ENCODE measurements at regions not wholly inside any gene's neighbourhood (a gene's known extent, or its start where the extent isn't known, plus 50 kb on each side); places are given as distances from the start of the nearest gene placed in this dataset.

DNA sequence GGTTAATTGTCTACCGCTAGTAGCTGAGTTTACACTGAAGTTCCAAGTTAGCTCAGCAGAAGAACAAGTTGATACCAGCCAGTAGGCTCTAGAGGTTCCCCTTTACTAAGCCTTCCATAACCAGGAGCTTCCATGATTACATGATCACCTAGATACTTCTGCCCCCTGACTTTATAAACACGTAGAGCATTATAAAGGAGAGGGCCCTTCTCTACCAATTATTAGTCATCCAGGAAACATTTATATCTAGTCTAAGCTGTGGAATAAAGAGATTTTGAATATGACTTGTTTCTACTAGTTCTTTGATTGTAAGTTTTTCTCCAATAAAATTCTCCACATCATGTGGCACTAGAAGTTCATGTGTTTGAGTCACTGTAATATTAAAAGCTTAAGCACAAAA, 818.1 kb upstream of the PCDH10 start:
- ChIA-PET CTCF (no interaction called here), POLR2A (no interaction called here)
- no peaks in the 10 kb centered on the region for H3K4me1 ChIP-seq (ENCODE audit: control insufficient read depth in 1 of 2, extremely low read depth in 1 of 2, insufficient read depth in 2 of 2, low read length in 2 of 2)
- H3K27me3 ChIP-seq (replicated peaks in 1 of 2; ENCODE audit: control insufficient read depth in 2 of 2, extremely low read depth in 1 of 2, insufficient read depth in 2 of 2, low read length in 1 of 2) = no peaks in the 10 kb centered on the region
- no peak for ATAC-seq (replicated peaks in 1 of 4)
- H3K36me3 ChIP-seq (ENCODE audit: control insufficient read depth in 2 of 2, extremely low read depth in 1 of 2, insufficient read depth in 1 of 2, low read length in 1 of 2) = no peaks in the 10 kb centered on the region
- Mint-ChIP-seq H3K4me3 (no peak overlapping the region), H3K27me3 (no peaks in the 10 kb centered on the region), H3K4me1 (no peaks in the 10 kb centered on the region), H3K27ac (no peak overlapping the region), H3K36me3 (no peaks in the 10 kb centered on the region), H3K9me3 (peaks cover 0 to 11% (median 11%) of the 10 kb centered on the region in 3 donors)
- H3K9me3 ChIP-seq = no peaks in the 10 kb centered on the region
- no peak for DNase-seq
- H3K4me3 ChIP-seq (ENCODE audit: control insufficient read depth in 1 of 2, extremely low read depth in 1 of 2, low read length in 1 of 2) = no peak overlapping the region
- WGBS (ENCODE audit: insufficient coverage) = 80% methylated on average over 1 of the region's 2 CpGs
- H3K27ac ChIP-seq (ENCODE audit: low read length) = no peak overlapping the region

DNA sequence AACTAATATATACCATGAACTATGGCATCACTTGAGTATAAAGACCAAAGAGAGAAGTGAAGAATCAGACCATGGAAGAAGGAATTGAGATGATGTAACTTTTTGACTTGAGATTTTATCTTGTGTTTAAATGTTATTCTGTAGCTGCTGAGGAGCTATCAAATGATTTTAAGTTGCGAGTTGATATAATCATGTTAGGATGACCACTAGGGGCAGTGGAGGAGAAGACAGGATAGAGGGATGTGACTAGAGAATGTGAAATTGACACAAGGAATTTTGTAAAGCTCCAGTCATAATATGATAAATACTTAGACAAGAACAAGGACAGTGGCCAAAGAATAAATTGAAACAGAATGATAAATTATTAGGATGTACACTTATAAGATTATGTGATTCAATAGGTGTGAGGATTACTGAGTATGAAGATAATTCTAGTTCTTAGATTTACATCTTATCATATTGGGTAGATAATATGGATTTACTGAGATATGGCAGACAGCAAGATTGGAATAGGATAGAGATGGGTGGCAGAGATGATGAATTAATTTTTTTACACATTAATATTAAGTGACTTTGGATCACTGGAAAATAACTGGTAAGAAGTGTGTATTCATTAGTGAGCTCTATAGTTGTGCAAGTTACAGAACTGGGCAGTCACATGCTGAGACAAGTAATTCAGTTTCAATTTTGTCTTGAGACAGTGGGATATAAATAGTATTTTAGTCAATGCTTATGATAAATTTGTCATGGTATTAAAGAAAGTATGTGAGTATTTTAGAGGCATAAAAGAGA, 816.0 kb upstream of the PCDH10 start:
- H3K36me3 ChIP-seq (ENCODE audit: control insufficient read depth in 2 of 2, extremely low read depth in 1 of 2, insufficient read depth in 1 of 2, low read length in 1 of 2) = no peaks in the 10 kb centered on the region
- H3K9me3 Mint-ChIP-seq = peaks cover 0 to 13% (median 6%) of the 10 kb centered on the region in 3 donors
- ATAC-seq (replicated peaks in 1 of 4) (no peak), DNase-seq (no peak)
- no peaks in the 10 kb centered on the region for H3K4me1 ChIP-seq (ENCODE audit: control insufficient read depth in 1 of 2, extremely low read depth in 1 of 2, insufficient read depth in 2 of 2, low read length in 2 of 2)
- no peak overlapping the region for H3K27ac ChIP-seq (ENCODE audit: low read length)
- no peaks in the 10 kb centered on the region for H3K4me1 Mint-ChIP-seq
- WGBS (ENCODE audit: insufficient coverage) = no CpG with 5 or more reads among the region's 1 CpG
- H3K9me3 ChIP-seq = no peaks in the 10 kb centered on the region
- H3K36me3 Mint-ChIP-seq = no peaks in the 10 kb centered on the region
- no peaks in the 10 kb centered on the region for H3K27me3 ChIP-seq (replicated peaks in 1 of 2; ENCODE audit: control insufficient read depth in 2 of 2, extremely low read depth in 1 of 2, insufficient read depth in 2 of 2, low read length in 1 of 2)
- ChIA-PET CTCF (no interaction called here), POLR2A (no interaction called here)
- no peak overlapping the region for H3K27ac Mint-ChIP-seq
- H3K4me3 ChIP-seq (ENCODE audit: control insufficient read depth in 1 of 2, extremely low read depth in 1 of 2, low read length in 1 of 2) = no peak overlapping the region
- H3K27me3 Mint-ChIP-seq = no peaks in the 10 kb centered on the region
- no peak overlapping the region for H3K4me3 Mint-ChIP-seq

DNA sequence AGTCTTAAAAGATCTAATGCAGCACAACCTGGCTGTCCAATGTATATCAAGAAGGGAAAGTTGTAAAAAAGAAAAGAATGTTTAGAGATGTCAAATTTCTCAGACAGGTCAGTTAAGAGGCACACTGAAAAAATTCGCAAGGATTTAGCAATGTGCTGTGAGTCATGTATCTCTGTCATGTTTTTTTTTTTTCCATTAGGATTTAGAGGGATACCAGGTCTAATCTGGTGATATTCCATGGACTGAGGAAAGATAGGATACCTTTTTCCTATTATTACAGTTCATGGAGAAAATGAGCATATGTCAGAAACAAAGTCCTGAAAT, 815.4 kb upstream of the PCDH10 start:
- H3K27ac ChIP-seq (ENCODE audit: low read length) = no peak overlapping the region
- ChIA-PET CTCF (no interaction called here), POLR2A (no interaction called here)
- peaks cover 0 to 17% (median 6%) of the 10 kb centered on the region in 3 donors for H3K9me3 Mint-ChIP-seq
- H3K27ac Mint-ChIP-seq = no peak overlapping the region
- no peaks in the 10 kb centered on the region for H3K36me3 ChIP-seq (ENCODE audit: control insufficient read depth in 2 of 2, extremely low read depth in 1 of 2, insufficient read depth in 1 of 2, low read length in 1 of 2)
- no peak overlapping the region for H3K4me3 ChIP-seq (ENCODE audit: control insufficient read depth in 1 of 2, extremely low read depth in 1 of 2, low read length in 1 of 2)
- H3K9me3 ChIP-seq = no peaks in the 10 kb centered on the region
- H3K4me3 Mint-ChIP-seq = no peak overlapping the region
- no peaks in the 10 kb centered on the region for H3K36me3 Mint-ChIP-seq
- no peaks in the 10 kb centered on the region for H3K27me3 Mint-ChIP-seq
- DNase-seq (no peak), ATAC-seq (replicated peaks in 1 of 4) (no peak)
- no peaks in the 10 kb centered on the region for H3K4me1 ChIP-seq (ENCODE audit: control insufficient read depth in 1 of 2, extremely low read depth in 1 of 2, insufficient read depth in 2 of 2, low read length in 2 of 2)
- 67% methylated on average over 1 of the region's 1 CpG for WGBS (ENCODE audit: insufficient coverage)
- H3K27me3 ChIP-seq (replicated peaks in 1 of 2; ENCODE audit: control insufficient read depth in 2 of 2, extremely low read depth in 1 of 2, insufficient read depth in 2 of 2, low read length in 1 of 2) = no peaks in the 10 kb centered on the region
- H3K4me1 Mint-ChIP-seq = no peaks in the 10 kb centered on the region

DNA sequence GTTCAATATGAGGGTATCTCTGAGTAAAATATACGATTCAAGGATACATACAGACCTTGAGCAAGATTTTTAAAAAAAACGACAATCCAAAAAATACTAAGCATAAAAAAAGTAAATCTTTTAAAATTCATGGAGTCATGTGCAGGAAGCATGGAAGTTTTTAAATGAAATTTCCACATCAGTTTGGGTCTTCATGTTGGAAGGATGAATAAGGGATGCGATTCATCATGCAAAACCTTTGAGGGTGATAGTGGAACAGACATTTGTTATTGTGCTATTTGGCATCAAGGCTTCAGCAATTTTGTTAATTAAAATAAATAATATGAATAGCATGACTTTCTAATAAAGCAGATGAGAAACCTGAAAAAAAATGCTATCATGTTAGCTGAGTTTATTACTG, 815.0 kb upstream of the PCDH10 start:
- Histone ChIP-seq H3K27ac (ENCODE audit: low read length) (no peak overlapping the region), H3K9me3 (no peaks in the 10 kb centered on the region), H3K4me1 (ENCODE audit: control insufficient read depth in 1 of 2, extremely low read depth in 1 of 2, insufficient read depth in 2 of 2, low read length in 2 of 2) (no peaks in the 10 kb centered on the region), H3K27me3 (replicated peaks in 1 of 2; ENCODE audit: control insufficient read depth in 2 of 2, extremely low read depth in 1 of 2, insufficient read depth in 2 of 2, low read length in 1 of 2) (no peaks in the 10 kb centered on the region), H3K36me3 (ENCODE audit: control insufficient read depth in 2 of 2, extremely low read depth in 1 of 2, insufficient read depth in 1 of 2, low read length in 1 of 2) (no peaks in the 10 kb centered on the region), H3K4me3 (ENCODE audit: control insufficient read depth in 1 of 2, extremely low read depth in 1 of 2, low read length in 1 of 2) (no peak overlapping the region)
- no peaks in the 10 kb centered on the region for H3K36me3 Mint-ChIP-seq
- no peak overlapping the region for H3K27ac Mint-ChIP-seq
- DNase-seq (no peak), ATAC-seq (replicated peaks in 1 of 4) (no peak)
- peaks cover 1 to 17% (median 6%) of the 10 kb centered on the region in 3 donors for H3K9me3 Mint-ChIP-seq
- H3K4me3 Mint-ChIP-seq = no peak overlapping the region
- no CpG with 5 or more reads among the region's 3 CpGs for WGBS (ENCODE audit: insufficient coverage)
- ChIA-PET POLR2A (no interaction called here), CTCF (no interaction called here)
- no peaks in the 10 kb centered on the region for H3K27me3 Mint-ChIP-seq
- no peaks in the 10 kb centered on the region for H3K4me1 Mint-ChIP-seq

DNA sequence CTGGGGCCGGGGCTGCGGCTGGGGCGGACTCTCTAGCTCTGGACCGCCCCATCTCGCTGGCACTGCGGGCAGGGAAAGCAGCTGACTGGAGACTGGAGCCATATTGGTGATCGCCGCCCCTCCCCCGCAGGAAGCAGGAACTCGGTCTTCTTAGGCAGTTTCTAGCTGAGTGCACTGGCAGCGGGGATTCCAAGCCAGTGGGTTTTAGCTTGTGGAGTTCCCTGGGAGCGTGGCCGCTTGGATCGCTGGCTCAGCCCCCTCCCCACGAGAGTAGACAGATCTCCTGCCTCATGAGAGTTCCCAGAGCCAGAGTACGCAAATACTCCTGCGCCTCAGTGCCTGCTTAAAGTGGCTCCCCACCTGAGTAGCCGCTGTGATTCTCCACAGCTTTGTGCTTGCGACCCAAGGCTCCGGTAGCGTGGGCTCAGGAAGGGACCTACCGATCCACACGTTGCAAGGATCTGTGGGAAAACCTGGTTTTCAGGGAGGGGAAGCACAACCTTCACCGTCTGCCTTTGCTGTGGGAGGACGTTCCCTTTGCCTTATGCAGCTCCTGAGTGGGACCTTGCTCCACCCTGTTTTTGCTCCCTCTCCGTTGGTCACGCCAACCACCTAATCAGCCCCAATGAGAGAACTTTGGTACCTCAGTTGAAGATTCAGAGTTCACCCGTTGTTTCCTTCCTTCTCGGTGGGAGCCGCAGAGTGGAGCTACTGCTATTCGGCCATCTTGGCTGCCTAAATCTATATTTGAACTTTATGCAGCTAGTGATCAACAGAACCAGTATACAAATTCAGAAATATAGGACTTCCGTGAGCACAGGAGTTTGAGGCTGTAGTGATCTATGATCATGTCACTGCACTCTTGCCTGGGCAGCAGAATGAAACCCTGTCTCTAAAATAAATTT, 803.9 kb upstream of the PCDH10 start:
- Mint-ChIP-seq H3K36me3 (no peaks in the 10 kb centered on the region), H3K4me1 (no peaks in the 10 kb centered on the region), H3K4me3 (no peak overlapping the region), H3K27ac (no peak overlapping the region), H3K27me3 (no peaks in the 10 kb centered on the region), H3K9me3 (peaks cover 3 to 5% (median 4%) of the 10 kb centered on the region in 3 donors)
- ATAC-seq (replicated peaks in 1 of 4) (no peak), DNase-seq (no peak)
- H3K27me3 ChIP-seq (replicated peaks in 1 of 2; ENCODE audit: control insufficient read depth in 2 of 2, extremely low read depth in 1 of 2, insufficient read depth in 2 of 2, low read length in 1 of 2) = no peaks in the 10 kb centered on the region
- ChIA-PET POLR2A (no interaction called here), CTCF (interaction anchor here in 1 of 2 donors (0.6 kb wide), 1 partner anchor 956 kb away, joined by 3 read pairs; no protein-coding TSS in a partner anchor)
- H3K9me3 ChIP-seq = no peaks in the 10 kb centered on the region
- WGBS (ENCODE audit: insufficient coverage) = 91% methylated on average over 29 of the region's 32 CpGs
- H3K4me3 ChIP-seq (ENCODE audit: control insufficient read depth in 1 of 2, extremely low read depth in 1 of 2, low read length in 1 of 2) = no peak overlapping the region
- no peaks in the 10 kb centered on the region for H3K4me1 ChIP-seq (ENCODE audit: control insufficient read depth in 1 of 2, extremely low read depth in 1 of 2, insufficient read depth in 2 of 2, low read length in 2 of 2)
- H3K36me3 ChIP-seq (ENCODE audit: control insufficient read depth in 2 of 2, extremely low read depth in 1 of 2, insufficient read depth in 1 of 2, low read length in 1 of 2) = no peaks in the 10 kb centered on the region
- H3K27ac ChIP-seq (ENCODE audit: low read length) = no peak overlapping the region

DNA sequence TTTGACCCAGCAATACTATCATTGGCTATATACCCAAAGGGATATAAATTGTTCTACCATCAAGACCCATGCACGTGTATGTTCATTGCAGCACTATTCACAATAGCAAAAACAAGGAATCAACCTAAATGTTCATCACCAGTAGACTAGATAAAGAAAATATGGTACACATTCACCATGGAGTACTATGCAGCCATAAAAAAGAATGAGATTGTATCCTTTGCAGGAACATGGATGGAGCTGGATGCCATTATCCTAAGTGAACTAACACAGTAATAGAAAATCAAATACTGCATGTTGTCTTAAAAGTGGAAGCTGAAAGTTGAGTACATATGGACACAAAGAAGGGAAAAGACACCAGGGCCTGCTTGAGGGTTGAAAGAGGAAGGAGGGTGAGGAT, 803.1 kb upstream of the PCDH10 start:
- H3K9me3 ChIP-seq = no peaks in the 10 kb centered on the region
- WGBS (ENCODE audit: insufficient coverage) = no CpG with 5 or more reads among the region's 1 CpG
- no peak for DNase-seq
- ChIA-PET POLR2A (no interaction called here), CTCF (no interaction called here)
- ATAC-seq (replicated peaks in 1 of 4) = no peak
- H3K27ac ChIP-seq (ENCODE audit: low read length) = no peak overlapping the region
- Mint-ChIP-seq H3K27ac (no peak overlapping the region), H3K9me3 (peaks cover 3 to 5% (median 4%) of the 10 kb centered on the region in 3 donors), H3K27me3 (no peaks in the 10 kb centered on the region), H3K4me1 (no peaks in the 10 kb centered on the region), H3K36me3 (no peaks in the 10 kb centered on the region), H3K4me3 (no peak overlapping the region)
- no peak overlapping the region for H3K4me3 ChIP-seq (ENCODE audit: control insufficient read depth in 1 of 2, extremely low read depth in 1 of 2, low read length in 1 of 2)
- H3K4me1 ChIP-seq (ENCODE audit: control insufficient read depth in 1 of 2, extremely low read depth in 1 of 2, insufficient read depth in 2 of 2, low read length in 2 of 2) = no peaks in the 10 kb centered on the region
- H3K36me3 ChIP-seq (ENCODE audit: control insufficient read depth in 2 of 2, extremely low read depth in 1 of 2, insufficient read depth in 1 of 2, low read length in 1 of 2) = no peaks in the 10 kb centered on the region
- no peaks in the 10 kb centered on the region for H3K27me3 ChIP-seq (replicated peaks in 1 of 2; ENCODE audit: control insufficient read depth in 2 of 2, extremely low read depth in 1 of 2, insufficient read depth in 2 of 2, low read length in 1 of 2)

Data from T-cell (primary cell).